ENCODE measurements at regions not wholly inside any gene's neighbourhood (a gene's known extent, or its start where the extent isn't known, plus 50 kb on each side); places are given as distances from the start of the nearest gene placed in this dataset.
A peak's percentile ranks its signal among the peaks of the same experiment; 100 is the strongest.

- Mint-ChIP-seq H3K27me3 (ENCODE audit: low read depth) (no peaks in the 10 kb centered on the region), H3K4me3 (no peak overlapping the region), H3K36me3 (no peaks in the 10 kb centered on the region), H3K27ac (no peak overlapping the region), H3K9me3 (no peaks in the 10 kb centered on the region), H3K4me1 (no peaks in the 10 kb centered on the region)
- ATAC-seq: no peak
- no peak for DNase-seq (ENCODE audit: low spot score)
- CTCF ChIA-PET: no interaction called here
- POLR2A ChIA-PET: no interaction called here
- TF ChIP-seq ZSCAN18 (CRISPR knock-in tag; IDR thresholded peaks at IDR 0.05) (no peak), ZBTB21 (CRISPR knock-in tag; IDR thresholded peaks at IDR 0.05; ENCODE audit: borderline replicate concordance) (no peak), FOXK1 (CRISPR knock-in tag; IDR thresholded peaks at IDR 0.05) (no peak), NR1H2 (CRISPR knock-in tag; IDR thresholded peaks at IDR 0.05) (no peak), HMGA2 (CRISPR knock-in tag; IDR thresholded peaks at IDR 0.05) (no peak), JUN (CRISPR knock-in tag; IDR thresholded peaks at IDR 0.05) (no peak), EMX1 (CRISPR knock-in tag; IDR thresholded peaks at IDR 0.05) (no peak), NFATC4 (CRISPR knock-in tag; IDR thresholded peaks at IDR 0.05) (no peak)
- TF ChIP-seq, protein P1, sequence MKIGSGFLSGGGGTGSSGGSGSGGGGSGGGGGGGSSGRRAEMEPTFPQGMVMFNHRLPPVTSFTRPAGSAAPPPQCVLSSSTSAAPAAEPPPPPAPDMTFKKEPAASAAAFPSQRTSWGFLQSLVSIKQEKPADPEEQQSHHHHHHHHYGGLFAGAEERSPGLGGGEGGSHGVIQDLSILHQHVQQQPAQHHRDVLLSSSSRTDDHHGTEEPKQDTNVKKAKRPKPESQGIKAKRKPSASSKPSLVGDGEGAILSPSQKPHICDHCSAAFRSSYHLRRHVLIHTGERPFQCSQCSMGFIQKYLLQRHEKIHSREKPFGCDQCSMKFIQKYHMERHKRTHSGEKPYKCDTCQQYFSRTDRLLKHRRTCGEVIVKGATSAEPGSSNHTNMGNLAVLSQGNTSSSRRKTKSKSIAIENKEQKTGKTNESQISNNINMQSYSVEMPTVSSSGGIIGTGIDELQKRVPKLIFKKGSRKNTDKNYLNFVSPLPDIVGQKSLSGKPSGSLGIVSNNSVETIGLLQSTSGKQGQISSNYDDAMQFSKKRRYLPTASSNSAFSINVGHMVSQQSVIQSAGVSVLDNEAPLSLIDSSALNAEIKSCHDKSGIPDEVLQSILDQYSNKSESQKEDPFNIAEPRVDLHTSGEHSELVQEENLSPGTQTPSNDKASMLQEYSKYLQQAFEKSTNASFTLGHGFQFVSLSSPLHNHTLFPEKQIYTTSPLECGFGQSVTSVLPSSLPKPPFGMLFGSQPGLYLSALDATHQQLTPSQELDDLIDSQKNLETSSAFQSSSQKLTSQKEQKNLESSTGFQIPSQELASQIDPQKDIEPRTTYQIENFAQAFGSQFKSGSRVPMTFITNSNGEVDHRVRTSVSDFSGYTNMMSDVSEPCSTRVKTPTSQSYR (CRISPR knock-in tag; IDR thresholded peaks at IDR 0.05): no peak
Observed at GRCh38 chr3:20417388-20418108, 231.5 kb upstream of the SGO1 start.

DNA sequence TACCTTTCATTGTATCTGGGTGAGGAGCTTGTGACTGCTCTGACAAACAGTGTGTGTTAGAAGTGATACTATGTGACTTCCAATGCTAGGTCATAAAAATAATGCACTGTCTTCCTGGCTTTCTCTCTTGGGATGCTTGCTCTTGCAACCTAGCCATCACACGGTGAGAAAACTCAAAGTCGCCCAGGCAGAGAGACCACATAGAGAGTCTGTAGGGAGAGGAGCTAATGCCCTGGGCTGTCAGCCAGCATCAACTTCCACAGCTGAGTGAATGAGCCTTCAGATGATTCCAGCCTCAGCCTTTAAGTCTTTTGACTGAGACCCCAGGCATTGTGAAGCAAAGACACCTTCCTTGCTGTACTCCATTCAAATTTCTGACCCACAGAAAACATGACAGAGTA, 220.6 kb upstream of the SGO1 start:
- ChIA-PET CTCF (no interaction called here), POLR2A (no interaction called here)
- Mint-ChIP-seq H3K4me3 (no peak overlapping the region), H3K27ac (no peak overlapping the region; the same call in 1 of the 2 replicates), H3K4me1 (peaks cover 15% of the 10 kb centered on the region), H3K27me3 (ENCODE audit: low read depth) (no peaks in the 10 kb centered on the region), H3K9me3 (no peaks in the 10 kb centered on the region), H3K36me3 (no peaks in the 10 kb centered on the region)
- ATAC-seq (peak; percentile 35), DNase-seq (ENCODE audit: low spot score) (no peak)
- TF ChIP-seq SMAD3 (CRISPR knock-in tag; IDR thresholded peaks at IDR 0.05; ENCODE audit: borderline replicate concordance) (no peak), ZNF219 (CRISPR knock-in tag; IDR thresholded peaks at IDR 0.05; ENCODE audit: borderline replicate concordance) (no peak), NR3C1 (CRISPR knock-in tag; conservative IDR thresholded peaks at IDR 0.05; ENCODE audit: low read depth) (no peak), IRF1 (CRISPR knock-in tag; IDR thresholded peaks at IDR 0.05) (no peak), NFE2L1 (CRISPR knock-in tag; IDR thresholded peaks at IDR 0.05) (no peak), E2F5 (CRISPR knock-in tag; IDR thresholded peaks at IDR 0.05) (no peak), ZSCAN18 (CRISPR knock-in tag; IDR thresholded peaks at IDR 0.05) (no peak), JAZF1 (CRISPR knock-in tag; IDR thresholded peaks at IDR 0.05) (no peak), NFATC4 (CRISPR knock-in tag; IDR thresholded peaks at IDR 0.05) (no peak), ZNF423 (CRISPR knock-in tag; IDR thresholded peaks at IDR 0.05) (no peak), KAT7 (CRISPR knock-in tag; IDR thresholded peaks at IDR 0.05; ENCODE audit: borderline replicate concordance) (no peak), NR1H2 (CRISPR knock-in tag; IDR thresholded peaks at IDR 0.05) (no peak)
- TF ChIP-seq, protein P2, sequence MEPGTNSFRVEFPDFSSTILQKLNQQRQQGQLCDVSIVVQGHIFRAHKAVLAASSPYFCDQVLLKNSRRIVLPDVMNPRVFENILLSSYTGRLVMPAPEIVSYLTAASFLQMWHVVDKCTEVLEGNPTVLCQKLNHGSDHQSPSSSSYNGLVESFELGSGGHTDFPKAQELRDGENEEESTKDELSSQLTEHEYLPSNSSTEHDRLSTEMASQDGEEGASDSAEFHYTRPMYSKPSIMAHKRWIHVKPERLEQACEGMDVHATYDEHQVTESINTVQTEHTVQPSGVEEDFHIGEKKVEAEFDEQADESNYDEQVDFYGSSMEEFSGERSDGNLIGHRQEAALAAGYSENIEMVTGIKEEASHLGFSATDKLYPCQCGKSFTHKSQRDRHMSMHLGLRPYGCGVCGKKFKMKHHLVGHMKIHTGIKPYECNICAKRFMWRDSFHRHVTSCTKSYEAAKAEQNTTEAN (CRISPR knock-in tag; IDR thresholded peaks at IDR 0.05): no peak
- TF ChIP-seq, protein P3, sequence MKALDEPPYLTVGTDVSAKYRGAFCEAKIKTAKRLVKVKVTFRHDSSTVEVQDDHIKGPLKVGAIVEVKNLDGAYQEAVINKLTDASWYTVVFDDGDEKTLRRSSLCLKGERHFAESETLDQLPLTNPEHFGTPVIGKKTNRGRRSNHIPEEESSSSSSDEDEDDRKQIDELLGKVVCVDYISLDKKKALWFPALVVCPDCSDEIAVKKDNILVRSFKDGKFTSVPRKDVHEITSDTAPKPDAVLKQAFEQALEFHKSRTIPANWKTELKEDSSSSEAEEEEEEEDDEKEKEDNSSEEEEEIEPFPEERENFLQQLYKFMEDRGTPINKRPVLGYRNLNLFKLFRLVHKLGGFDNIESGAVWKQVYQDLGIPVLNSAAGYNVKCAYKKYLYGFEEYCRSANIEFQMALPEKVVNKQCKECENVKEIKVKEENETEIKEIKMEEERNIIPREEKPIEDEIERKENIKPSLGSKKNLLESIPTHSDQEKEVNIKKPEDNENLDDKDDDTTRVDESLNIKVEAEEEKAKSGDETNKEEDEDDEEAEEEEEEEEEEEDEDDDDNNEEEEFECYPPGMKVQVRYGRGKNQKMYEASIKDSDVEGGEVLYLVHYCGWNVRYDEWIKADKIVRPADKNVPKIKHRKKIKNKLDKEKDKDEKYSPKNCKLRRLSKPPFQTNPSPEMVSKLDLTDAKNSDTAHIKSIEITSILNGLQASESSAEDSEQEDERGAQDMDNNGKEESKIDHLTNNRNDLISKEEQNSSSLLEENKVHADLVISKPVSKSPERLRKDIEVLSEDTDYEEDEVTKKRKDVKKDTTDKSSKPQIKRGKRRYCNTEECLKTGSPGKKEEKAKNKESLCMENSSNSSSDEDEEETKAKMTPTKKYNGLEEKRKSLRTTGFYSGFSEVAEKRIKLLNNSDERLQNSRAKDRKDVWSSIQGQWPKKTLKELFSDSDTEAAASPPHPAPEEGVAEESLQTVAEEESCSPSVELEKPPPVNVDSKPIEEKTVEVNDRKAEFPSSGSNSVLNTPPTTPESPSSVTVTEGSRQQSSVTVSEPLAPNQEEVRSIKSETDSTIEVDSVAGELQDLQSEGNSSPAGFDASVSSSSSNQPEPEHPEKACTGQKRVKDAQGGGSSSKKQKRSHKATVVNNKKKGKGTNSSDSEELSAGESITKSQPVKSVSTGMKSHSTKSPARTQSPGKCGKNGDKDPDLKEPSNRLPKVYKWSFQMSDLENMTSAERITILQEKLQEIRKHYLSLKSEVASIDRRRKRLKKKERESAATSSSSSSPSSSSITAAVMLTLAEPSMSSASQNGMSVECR (CRISPR knock-in tag; IDR thresholded peaks at IDR 0.05; ENCODE audit: borderline replicate concordance): no peak
- TF ChIP-seq, protein P4, sequence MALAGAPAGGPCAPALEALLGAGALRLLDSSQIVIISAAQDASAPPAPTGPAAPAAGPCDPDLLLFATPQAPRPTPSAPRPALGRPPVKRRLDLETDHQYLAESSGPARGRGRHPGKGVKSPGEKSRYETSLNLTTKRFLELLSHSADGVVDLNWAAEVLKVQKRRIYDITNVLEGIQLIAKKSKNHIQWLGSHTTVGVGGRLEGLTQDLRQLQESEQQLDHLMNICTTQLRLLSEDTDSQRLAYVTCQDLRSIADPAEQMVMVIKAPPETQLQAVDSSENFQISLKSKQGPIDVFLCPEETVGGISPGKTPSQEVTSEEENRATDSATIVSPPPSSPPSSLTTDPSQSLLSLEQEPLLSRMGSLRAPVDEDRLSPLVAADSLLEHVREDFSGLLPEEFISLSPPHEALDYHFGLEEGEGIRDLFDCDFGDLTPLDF (CRISPR knock-in tag; IDR thresholded peaks at IDR 0.05): no peak
